ENCODE measurements at regions not wholly inside any gene's neighbourhood (a gene's known extent, or its start where the extent isn't known, plus 50 kb on each side); places are given as distances from the start of the nearest gene placed in this dataset.

- H3K4me1 Mint-ChIP-seq (ENCODE audit: low read depth), result peaks cover 1% of the 10 kb centered on the region
- H3K9me3 Mint-ChIP-seq (ENCODE audit: low read depth), result no peaks in the 10 kb centered on the region
- no peaks in the 10 kb centered on the region for H3K36me3 Mint-ChIP-seq (ENCODE audit: insufficient read depth)
- no peak for TF ChIP-seq CTCF (IDR thresholded peaks at IDR 0.05; ENCODE audit: unreplicated experiment)
- H3K4me3 Mint-ChIP-seq (ENCODE audit: low read depth), result no peak overlapping the region
- DNase-seq (ENCODE audit: low spot score, unreplicated experiment), result no peak
- H3K27ac Mint-ChIP-seq, result no peak overlapping the region
- H3K27me3 Mint-ChIP-seq, result peaks cover 4% of the 10 kb centered on the region
These were observed 252.9 kb upstream of the ZFP64 start for GRCh38 chr20:52444455-52444854.

- peaks cover 7% of the 10 kb centered on the region for H3K4me1 Mint-ChIP-seq (ENCODE audit: low read depth)
- no peaks in the 10 kb centered on the region for H3K9me3 Mint-ChIP-seq (ENCODE audit: low read depth)
- no peak overlapping the region for H3K27ac Mint-ChIP-seq
- no peak overlapping the region for H3K4me3 Mint-ChIP-seq (ENCODE audit: low read depth)
- H3K27me3 Mint-ChIP-seq, result peaks cover 4% of the 10 kb centered on the region
- no peak for DNase-seq (ENCODE audit: low spot score, unreplicated experiment)
- no peak for TF ChIP-seq CTCF (IDR thresholded peaks at IDR 0.05; ENCODE audit: unreplicated experiment)
- no peaks in the 10 kb centered on the region for H3K36me3 Mint-ChIP-seq (ENCODE audit: insufficient read depth)
These were observed 252.3 kb upstream of the ZFP64 start for GRCh38 chr20:52443874-52444273.

- Mint-ChIP-seq H3K9me3 (ENCODE audit: low read depth) (no peaks in the 10 kb centered on the region), H3K4me3 (ENCODE audit: low read depth) (no peak overlapping the region), H3K4me1 (ENCODE audit: low read depth) (peaks cover 14% of the 10 kb centered on the region), H3K27ac (no peak overlapping the region), H3K27me3 (peaks cover 4% of the 10 kb centered on the region), H3K36me3 (ENCODE audit: insufficient read depth) (no peaks in the 10 kb centered on the region)
- TF ChIP-seq CTCF (IDR thresholded peaks at IDR 0.05; ENCODE audit: unreplicated experiment), result no peak
- no peak for DNase-seq (ENCODE audit: low spot score, unreplicated experiment)
These were observed 250.1 kb upstream of the ZFP64 start for GRCh38 chr20:52441710-52442109.

GRCh38 chr20:52439375-52439774 lies 247.8 kb upstream of the ZFP64 start:
- H3K4me3 Mint-ChIP-seq (ENCODE audit: low read depth), result no peak overlapping the region
- H3K36me3 Mint-ChIP-seq (ENCODE audit: insufficient read depth), result no peaks in the 10 kb centered on the region
- peak; percentile 13 for DNase-seq (ENCODE audit: low spot score, unreplicated experiment)
- peak overlapping the region; percentile 67 for H3K27ac Mint-ChIP-seq
- peaks cover 4% of the 10 kb centered on the region for H3K27me3 Mint-ChIP-seq
- TF ChIP-seq CTCF (IDR thresholded peaks at IDR 0.05; ENCODE audit: unreplicated experiment), result no peak
- H3K4me1 Mint-ChIP-seq (ENCODE audit: low read depth), result peaks cover 14% of the 10 kb centered on the region
- no peaks in the 10 kb centered on the region for H3K9me3 Mint-ChIP-seq (ENCODE audit: low read depth)

- no peak for TF ChIP-seq CTCF (IDR thresholded peaks at IDR 0.05; ENCODE audit: unreplicated experiment)
- Mint-ChIP-seq H3K4me1 (ENCODE audit: low read depth) (peaks cover 18% of the 10 kb centered on the region), H3K36me3 (ENCODE audit: insufficient read depth) (no peaks in the 10 kb centered on the region), H3K9me3 (ENCODE audit: low read depth) (no peaks in the 10 kb centered on the region), H3K27me3 (peaks cover 4% of the 10 kb centered on the region), H3K27ac (peak overlapping the region; percentile 69), H3K4me3 (ENCODE audit: low read depth) (no peak overlapping the region)
- no peak for DNase-seq (ENCODE audit: low spot score, unreplicated experiment)
These were observed 246.9 kb upstream of the ZFP64 start for GRCh38 chr20:52438326-52438963.
